Natural killer cell (primary cell): ENCODE measurements at regions not wholly inside any gene's neighbourhood (a gene's known extent, or its start where the extent isn't known, plus 50 kb on each side); places are given as distances from the start of the nearest gene placed in this dataset.

Experiments used
- ATAC-seq, 3 donors: fragments of 150-1000 bp in 2 of 3; fragments of 200-7000 bp in 1 of 3; cut with Tn5 transposase; 1 replicate in 1 of 3; 2 replicates in 2 of 3; pipeline ENCODE4 v1.10.0; 2021; ENCODE audit warnings: mild to moderate bottlenecking in 2 of 3, moderate library complexity in 2 of 3
- DNase-seq, 2 donors: peaks; one replicate each; pipeline versions ENCODE4 v3.0.0 to v3.0.0-alpha.2; 2013 to 2021; ENCODE audit warnings: mixed read lengths in 1 of 2
- H3K27ac ChIP-seq: one replicate; pipeline ENCODE4 v1.5.1; 2013; ENCODE audit warnings: mild to moderate bottlenecking, low read length
- H3K27me3 ChIP-seq: one replicate; pipeline ENCODE4 v1.6.1; 2013; ENCODE audit warnings: low read length; ENCODE audit not compliant: control insufficient read depth, insufficient read depth
- H3K36me3 ChIP-seq: one replicate; pipeline ENCODE4 v1.6.1; 2013; ENCODE audit warnings: low read length; ENCODE audit not compliant: control insufficient read depth, insufficient read depth
- H3K4me1 ChIP-seq: one replicate; pipeline ENCODE4 v1.6.1; 2013; ENCODE audit warnings: low read length; ENCODE audit not compliant: control insufficient read depth, insufficient read depth
- H3K4me3 ChIP-seq: one replicate; pipeline ENCODE4 v1.5.1; 2013; ENCODE audit warnings: low read length
- H3K9me3 ChIP-seq: one replicate; pipeline ENCODE4 v1.6.1; 2013; ENCODE audit warnings: low read length; ENCODE audit not compliant: control insufficient read depth, insufficient read depth
- H3K27ac Mint-ChIP-seq, 2 donors: one replicate each; pipeline ENCODE4 v1.8.0; 2022; ENCODE audit warnings: mild to moderate bottlenecking in 2 of 2, mixed read lengths in 2 of 2, moderate library complexity in 1 of 2
- H3K27me3 Mint-ChIP-seq, 2 donors: one replicate each; pipeline ENCODE4 v1.8.0; 2022; ENCODE audit warnings: low read depth in 2 of 2, mixed read lengths in 2 of 2
- H3K36me3 Mint-ChIP-seq: one replicate; pipeline ENCODE4 v1.8.0; 2022; ENCODE audit warnings: mixed read lengths
- H3K4me1 Mint-ChIP-seq, 2 donors: one replicate each; pipeline ENCODE4 v1.8.0; 2022; ENCODE audit warnings: mixed read lengths in 2 of 2
- H3K4me3 Mint-ChIP-seq: one replicate; pipeline ENCODE4 v1.8.0; 2022; ENCODE audit warnings: mild to moderate bottlenecking, moderate library complexity, mixed read lengths
- H3K9me3 Mint-ChIP-seq, 2 donors: one replicate each; pipeline ENCODE4 v1.8.0; 2022; ENCODE audit warnings: mixed read lengths in 2 of 2
- CTCF ChIP-seq: fragments of 200-600 bp; IDR thresholded peaks from one replicate; pipeline ENCODE4 v1.8.0; 2022; ENCODE audit warnings: antibody characterized with exemption
- WGBS: methylation state at CpG from one replicate; pipeline ENCODE4 v1.1.7; 2013; ENCODE audit warnings: missing lambda C conversion rate; ENCODE audit not compliant: insufficient coverage; 5-methylcytosine and 5-hydroxymethylcytosine counted together
- intact Hi-C: fragments of 100-400 bp; cut with micrococcal nuclease; formaldehyde crosslinking; loops from one replicate; pipeline ENCODE4 v1.14.2; 2022

- H3K27ac Mint-ChIP-seq, result no peak overlapping the region
- no peak for TF ChIP-seq CTCF
- H3K27me3 Mint-ChIP-seq, result peaks cover 12 to 35% of the 10 kb centered on the region in 2 donors
- no peaks in the 10 kb centered on the region for H3K9me3 Mint-ChIP-seq
- Histone ChIP-seq H3K4me3 (no peak overlapping the region), H3K36me3 (no peaks in the 10 kb centered on the region), H3K27me3 (no peaks in the 10 kb centered on the region), H3K9me3 (no peaks in the 10 kb centered on the region), H3K27ac (no peak overlapping the region), H3K4me1 (no peaks in the 10 kb centered on the region)
- DNase-seq (no peak), ATAC-seq (no peak)
- H3K4me3 Mint-ChIP-seq, result no peak overlapping the region
- WGBS, result 90% methylated on average over 9 of the region's 9 CpGs
- H3K36me3 Mint-ChIP-seq, result no peaks in the 10 kb centered on the region
- intact Hi-C loops, result no loop called here
- H3K4me1 Mint-ChIP-seq, result no peaks in the 10 kb centered on the region
These were observed 84.2 kb downstream of the ZNF608 start for GRCh38 chr5:124662181-124662781.

- H3K27ac Mint-ChIP-seq, result no peak overlapping the region
- DNase-seq, result no peak
- H3K4me1 Mint-ChIP-seq, result no peaks in the 10 kb centered on the region
- no peaks in the 10 kb centered on the region for H3K9me3 Mint-ChIP-seq
- H3K27me3 ChIP-seq, result no peaks in the 10 kb centered on the region
- no peak overlapping the region for H3K27ac ChIP-seq
- intact Hi-C loops, result no loop called here
- TF ChIP-seq CTCF, result no peak
- H3K4me3 Mint-ChIP-seq, result no peak overlapping the region
- no peaks in the 10 kb centered on the region for H3K36me3 Mint-ChIP-seq
- no peaks in the 10 kb centered on the region for H3K36me3 ChIP-seq
- no peaks in the 10 kb centered on the region for H3K4me1 ChIP-seq
- H3K27me3 Mint-ChIP-seq, result peaks cover 12 to 35% of the 10 kb centered on the region in 2 donors
- WGBS, result 87% methylated on average over 6 of the region's 7 CpGs
- H3K4me3 ChIP-seq, result no peak overlapping the region
- no peaks in the 10 kb centered on the region for H3K9me3 ChIP-seq
- ATAC-seq, result no peak
These were observed 84.9 kb downstream of the ZNF608 start for GRCh38 chr5:124661317-124662141.

GRCh38 chr5:124660229-124661093, 86.0 kb downstream of the ZNF608 start:
- Mint-ChIP-seq H3K9me3 (no peaks in the 10 kb centered on the region), H3K27ac (no peak overlapping the region), H3K4me1 (no peaks in the 10 kb centered on the region), H3K36me3 (no peaks in the 10 kb centered on the region), H3K27me3 (peaks cover 5 to 32% of the 10 kb centered on the region in 2 donors), H3K4me3 (no peak overlapping the region)
- H3K36me3 ChIP-seq, result no peaks in the 10 kb centered on the region
- TF ChIP-seq CTCF, result no peak
- DNase-seq (no peak), ATAC-seq (no peak)
- intact Hi-C loops, result no loop called here
- no peak overlapping the region for H3K27ac ChIP-seq
- H3K27me3 ChIP-seq, result no peaks in the 10 kb centered on the region
- no peak overlapping the region for H3K4me3 ChIP-seq
- H3K4me1 ChIP-seq, result no peaks in the 10 kb centered on the region
- WGBS, result 93% methylated on average over 5 of the region's 6 CpGs
- no peaks in the 10 kb centered on the region for H3K9me3 ChIP-seq
